GM18870 (cell line): ENCODE measurements at regions not wholly inside any gene's neighbourhood (a gene's known extent, or its start where the extent isn't known, plus 50 kb on each side); places are given as distances from the start of the nearest gene placed in this dataset.

Experiments used
- ATAC-seq: cut with Tn5 transposase; IDR thresholded peaks from one replicate; pipeline ENCODE4 v1.9.1; 2021; ENCODE audit warnings: moderate library complexity; ENCODE audit not compliant: unreplicated experiment

DNA sequence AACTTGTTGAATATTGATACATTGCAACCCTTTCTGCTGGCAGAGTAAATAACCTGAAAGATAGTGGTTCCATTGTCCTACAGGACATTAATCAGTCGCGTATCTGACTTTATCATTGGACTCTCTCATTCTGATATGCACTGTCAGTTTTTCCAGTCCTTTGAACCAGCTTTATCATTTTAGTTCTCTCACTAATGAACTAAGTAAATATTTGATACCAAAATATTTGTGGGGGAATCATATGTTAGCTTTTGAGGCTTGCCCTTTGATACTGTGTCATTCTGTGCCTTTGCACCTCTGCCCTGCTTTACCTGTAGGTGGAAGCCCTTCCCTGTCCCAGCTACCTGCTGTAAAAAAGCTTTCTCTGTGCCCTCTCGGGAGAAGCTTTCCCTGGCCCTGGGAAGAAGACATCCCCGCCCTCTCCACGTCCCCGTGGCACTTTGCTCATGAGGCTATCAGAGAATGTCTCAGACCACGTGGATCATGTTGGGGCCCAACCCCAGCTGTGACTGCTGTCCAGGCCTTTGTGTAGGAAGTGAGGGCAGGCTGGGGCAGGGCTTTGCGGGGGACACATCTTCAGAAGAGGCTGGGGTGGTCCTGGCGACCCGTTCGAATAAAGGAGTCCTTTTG lies 117.8 kb upstream of the NXT1 start:
- ATAC-seq: no peak

DNA sequence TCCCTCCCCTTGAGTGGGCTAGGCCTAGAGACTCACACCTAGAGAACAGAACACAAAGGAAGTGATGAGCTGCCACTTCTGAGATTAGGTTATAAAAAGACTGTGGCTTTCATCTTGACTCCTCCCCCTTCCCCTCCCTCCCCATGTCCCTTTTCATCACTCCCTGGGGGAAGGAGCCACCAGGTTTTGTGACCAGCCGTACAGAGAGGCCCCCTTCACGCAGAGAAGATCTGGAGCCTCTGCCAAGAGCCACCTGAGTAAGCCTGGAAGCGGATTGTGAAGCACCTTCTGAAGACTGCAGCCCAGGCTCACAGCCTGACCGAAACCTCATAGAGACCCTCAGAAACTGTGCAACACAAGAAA lies 118.4 kb upstream of the NXT1 start:
- no peak for ATAC-seq

DNA sequence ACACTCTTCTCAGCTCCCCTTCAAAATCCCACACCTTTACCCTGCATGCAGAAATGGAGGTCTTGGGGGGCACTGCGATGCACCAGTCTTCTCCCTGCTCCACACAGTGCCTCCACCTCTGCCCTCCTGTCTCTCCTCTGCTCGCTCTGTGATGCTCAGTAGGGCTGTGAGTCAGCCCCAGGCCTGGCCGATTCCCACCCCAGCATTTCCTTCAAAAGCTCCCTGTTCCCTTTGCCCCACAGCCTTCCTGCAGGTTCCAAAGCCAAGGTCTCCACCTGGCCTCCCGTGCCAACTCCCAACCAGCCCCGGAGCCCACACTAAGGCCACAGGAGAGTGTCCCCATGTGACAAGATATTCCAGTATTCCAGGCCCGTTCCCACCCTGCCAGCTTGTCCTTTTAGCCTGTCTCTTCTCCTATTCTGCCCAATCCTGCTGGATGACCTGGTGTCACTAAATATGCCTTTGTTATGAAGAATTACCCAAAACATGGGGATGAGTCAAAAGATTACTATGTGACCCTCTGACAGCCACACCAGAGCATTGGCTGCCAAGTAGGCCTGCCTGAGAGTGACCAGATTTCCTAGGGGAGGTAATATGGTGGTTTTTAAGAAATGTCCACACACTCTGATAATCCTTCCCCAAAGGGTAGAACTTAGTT lies 118.9 kb upstream of the NXT1 start:
- no peak for ATAC-seq

DNA sequence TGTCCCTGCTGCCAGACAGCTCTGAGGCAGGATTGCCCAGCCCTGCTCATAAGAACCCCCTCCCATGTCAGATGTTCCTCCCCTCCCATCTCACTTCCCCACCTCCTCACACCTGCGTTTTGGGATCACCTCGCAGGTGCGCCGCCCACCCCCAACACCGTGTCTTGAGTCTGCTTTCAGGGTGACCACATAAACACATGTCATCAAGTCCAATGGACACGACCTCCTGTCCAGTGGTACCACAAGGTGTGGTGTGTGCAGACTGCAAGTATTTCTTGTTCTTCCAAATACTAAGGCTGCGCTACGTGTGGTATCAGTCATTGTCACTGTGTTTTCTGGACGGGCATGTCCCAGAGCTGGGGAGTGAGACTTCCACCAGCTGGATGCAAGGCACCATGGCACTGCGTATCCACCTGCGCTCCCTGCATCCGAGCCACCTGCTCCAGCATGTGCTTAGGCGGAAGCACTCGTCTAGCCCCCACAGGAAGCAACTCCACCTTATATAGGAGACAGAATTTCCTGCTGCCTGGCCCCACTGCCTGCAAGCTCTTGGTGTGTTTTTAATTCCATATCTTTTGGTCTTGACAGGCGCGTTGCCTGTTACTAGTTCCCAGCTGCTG lies 119.7 kb upstream of the NXT1 start:
- ATAC-seq: no peak

DNA sequence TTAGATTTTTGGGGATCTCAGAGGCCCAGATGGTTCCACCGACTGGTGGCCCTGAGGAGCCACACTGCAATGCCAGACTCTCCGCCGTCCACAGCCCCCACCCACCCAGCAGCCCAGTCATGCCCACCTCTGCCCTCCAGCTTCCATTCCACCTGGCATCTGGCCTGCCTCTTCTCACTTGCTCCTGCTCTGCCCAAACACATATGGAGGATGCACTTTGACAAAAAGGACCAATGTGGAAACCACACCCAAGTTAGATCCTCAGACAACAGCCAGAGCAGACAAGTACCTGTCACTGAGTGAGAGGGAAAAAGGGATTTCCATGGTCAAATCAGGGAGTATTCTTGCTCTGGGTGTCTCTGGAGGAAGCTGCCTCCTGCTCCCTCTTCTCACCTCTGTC lies 120.6 kb upstream of the NXT1 start:
- no peak for ATAC-seq

DNA sequence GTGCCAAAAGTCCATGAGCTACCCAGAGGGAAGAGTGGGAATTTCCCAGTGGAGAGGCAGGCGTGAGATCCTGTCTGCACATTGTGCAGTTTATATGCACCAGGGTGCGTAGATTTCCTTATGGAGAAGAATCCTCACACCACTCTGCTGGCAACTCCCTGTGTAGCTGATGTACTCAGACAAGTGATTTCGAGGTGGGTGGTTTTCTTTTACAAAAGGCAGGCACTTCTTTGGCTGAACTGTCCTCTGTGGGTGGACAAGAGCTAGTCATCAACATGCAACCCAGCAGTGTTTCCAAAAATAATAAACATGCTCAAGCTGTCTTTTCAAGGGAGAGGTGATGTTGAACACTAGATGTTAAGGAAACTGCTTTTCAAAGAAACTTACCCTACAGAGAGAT lies 121.7 kb upstream of the NXT1 start:
- ATAC-seq: no peak

DNA sequence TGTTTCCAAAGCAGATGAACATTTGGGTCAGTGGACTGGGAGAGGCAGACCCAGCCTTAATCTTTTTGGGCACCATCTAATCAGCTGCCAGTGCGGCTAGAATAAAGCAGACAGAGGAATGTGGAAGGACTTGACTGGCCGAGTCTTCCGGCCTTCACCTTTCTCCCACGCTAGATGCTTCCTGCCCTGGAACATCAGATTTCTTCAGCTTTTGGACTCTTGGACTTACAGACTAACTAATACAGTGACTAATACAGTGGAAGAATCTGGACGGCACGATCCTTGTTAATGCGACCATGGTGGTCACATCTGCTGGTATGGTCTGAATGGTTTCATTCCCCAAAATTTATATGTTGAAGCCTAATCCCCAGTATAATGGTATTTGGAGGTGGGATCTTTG lies 122.6 kb upstream of the NXT1 start:
- no peak for ATAC-seq

DNA sequence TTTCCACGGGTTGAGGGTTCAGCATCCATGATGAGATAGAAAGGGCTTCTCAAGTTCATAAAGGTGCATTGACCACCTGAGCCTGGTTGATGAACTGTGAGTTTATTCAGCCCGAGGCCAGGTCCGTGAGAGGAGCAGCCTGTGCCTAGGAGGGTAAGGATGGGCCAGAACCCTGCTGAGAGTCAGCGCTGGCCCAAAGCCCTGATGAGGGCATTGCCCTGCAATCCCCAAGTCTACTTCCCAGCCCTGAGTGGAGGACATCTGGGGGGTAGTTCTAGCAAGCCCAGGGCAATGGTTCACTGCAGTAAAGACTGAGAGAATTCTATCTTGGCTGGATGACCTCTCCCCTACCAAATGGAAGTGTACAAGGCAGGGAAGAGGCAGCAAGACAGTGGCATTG lies 123.3 kb upstream of the NXT1 start:
- no peak for ATAC-seq

DNA sequence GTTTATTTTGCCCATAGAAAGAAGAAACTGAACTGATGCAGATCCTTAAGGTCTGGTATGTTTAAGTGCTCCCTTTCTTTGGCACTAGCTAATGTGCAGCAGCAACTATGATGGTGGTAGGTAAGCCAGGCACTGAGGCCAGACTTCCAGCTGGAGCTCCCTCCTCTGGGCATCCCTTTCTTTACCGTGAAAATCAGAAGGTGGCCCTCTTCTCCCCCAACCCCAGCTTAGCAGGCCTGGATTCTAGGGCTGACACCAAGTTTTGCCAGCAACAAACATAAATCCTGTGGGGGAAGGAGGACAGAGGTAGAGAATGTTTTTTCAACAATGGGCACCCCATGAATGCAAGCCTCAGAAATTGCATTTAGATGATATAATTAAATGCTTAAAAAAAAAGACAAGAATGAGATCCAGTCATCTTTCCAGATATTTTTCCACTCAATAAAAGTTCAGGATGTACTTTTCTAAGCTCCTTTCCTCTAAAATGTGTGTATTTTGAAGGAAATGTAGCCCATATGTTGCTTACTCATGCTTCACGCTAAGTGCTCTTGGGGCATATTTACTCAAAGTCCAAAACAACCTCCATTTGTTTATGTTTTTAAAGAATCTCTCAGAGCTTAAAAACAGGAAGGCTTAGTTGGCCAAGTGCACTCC lies 123.9 kb upstream of the NXT1 start:
- no peak for ATAC-seq

DNA sequence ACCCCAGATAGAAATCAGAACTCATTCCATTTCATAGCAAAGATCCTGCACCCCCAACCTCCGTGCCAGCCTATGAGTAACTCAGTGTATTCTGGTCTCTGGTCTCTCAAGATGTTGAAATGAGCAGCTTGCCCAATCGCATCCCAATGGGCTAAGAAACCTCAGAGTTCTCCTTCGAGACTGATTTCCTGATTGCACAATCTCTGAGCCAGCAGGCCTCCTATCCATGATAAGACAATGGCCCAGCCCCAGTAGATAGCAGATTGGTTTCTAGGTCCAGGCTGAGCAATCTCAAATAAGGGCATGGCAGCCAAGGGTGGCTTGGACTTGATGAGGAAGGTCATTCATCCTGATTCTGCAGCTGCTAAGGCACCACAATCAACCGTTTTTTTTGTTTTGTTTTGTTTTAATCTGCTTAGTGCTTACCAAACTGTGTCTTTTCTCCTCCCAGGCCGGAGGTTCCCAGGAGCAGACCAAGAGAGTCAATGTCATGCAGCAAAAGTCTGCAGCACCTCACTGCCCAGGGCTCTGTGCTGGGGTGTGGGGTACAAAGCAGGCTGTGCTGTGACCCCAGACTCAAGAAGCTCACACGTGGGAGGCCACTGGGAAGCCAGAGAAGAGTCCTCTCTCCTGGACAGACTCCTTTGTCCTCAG lies 125.1 kb upstream of the NXT1 start:
- ATAC-seq: no peak

DNA sequence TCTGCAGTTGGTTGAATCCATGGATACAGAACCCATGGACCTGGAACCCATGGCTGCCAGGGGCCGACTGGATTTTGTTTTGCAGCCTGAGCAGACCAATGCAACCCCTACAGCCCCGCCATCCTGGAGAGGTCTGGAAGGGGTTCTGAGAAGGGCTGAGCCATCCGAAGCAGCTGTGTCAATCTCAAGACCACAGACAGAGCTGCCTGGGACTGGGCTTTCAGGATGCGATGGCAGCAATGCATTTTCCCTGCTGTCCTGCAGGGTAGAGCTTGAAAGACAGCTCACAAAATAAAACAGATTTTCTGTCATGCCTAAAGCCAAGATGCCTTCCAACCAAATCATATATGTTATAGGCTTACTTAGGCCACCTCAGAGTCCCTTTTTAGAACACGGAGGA lies 125.8 kb upstream of the NXT1 start:
- no peak for ATAC-seq

DNA sequence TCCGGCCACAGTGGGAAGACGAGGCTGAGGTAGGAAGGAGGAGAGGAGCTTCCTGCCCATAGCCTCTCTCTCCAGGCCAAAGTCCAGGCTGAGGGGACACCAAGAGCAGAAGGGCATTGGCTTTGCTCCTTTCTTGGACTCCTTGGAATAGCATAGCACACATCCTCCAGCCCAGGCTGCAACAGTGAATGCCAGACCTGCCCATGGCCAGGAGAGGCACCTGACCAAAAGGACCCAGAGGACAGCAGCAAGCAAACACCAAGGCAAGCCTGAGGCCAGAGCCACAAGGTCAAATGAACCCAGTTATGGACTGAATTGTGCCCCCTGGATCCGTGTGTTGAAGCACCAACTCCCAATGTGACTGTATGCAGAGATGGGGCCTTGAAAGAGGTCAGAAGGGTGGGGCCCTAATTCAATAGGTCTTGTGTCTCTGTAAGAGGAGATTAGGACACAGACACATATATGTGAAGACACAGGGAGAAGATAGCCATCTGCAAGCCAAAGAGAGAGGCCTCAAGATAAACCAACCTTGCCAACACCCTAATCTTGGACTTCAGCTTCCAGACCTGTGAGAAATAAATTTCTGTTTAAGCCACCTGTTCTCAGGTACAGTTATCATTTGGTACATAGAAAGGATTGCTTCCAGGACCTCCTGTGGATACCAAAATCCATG lies 126.5 kb upstream of the NXT1 start:
- ATAC-seq: no peak

DNA sequence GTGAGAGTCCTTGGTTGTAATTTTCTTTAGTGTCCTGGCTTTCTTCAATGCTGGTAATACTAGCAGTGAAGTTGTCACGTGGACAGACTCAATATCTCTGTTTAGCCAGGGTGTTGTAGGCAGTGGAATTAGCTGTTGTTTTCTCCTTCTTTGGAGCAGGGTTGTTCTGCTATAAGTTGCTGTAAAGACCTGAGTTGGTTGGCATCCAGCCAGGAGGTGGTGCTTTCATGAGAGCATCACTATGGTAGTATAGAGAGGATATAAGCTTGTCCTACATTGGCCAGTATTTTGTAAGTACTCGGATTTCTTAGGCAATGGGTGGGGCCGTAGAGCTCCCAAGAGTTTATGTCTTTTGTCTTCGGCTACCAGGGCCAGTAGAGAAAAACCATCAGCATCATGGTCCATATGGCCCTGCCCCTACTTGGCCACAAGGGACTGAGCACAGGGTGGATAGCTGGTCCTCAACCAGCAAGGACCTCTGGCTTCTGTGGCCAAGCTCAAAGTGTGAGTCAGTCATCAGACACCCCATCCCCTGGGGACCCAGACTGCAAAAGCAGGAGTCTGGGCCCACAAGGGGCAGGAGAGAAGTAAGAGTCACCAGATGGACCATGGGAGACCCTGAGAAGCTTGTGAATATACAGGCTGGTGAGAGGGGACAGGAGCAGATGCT lies 127.9 kb upstream of the NXT1 start:
- no peak for ATAC-seq

DNA sequence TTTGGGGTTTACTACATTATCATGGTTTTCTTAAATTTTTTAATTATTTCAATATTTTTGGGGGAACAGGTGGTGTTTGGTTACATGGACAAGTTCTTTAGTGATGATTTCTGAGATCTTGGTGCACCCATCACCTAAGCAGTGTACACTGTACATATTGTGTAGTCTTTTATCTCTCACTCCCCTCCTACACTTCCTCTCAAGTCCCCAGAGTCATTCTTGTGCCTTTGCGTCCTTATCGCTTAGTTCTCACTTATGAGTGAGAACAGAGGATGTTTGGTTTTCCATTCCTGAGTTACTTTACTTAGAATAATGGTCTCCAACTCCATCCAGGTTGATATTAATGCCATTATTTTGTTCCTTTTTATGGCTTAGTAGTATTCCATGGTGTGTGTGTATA lies 130.9 kb upstream of the CD93 start:
- ATAC-seq: no peak

DNA sequence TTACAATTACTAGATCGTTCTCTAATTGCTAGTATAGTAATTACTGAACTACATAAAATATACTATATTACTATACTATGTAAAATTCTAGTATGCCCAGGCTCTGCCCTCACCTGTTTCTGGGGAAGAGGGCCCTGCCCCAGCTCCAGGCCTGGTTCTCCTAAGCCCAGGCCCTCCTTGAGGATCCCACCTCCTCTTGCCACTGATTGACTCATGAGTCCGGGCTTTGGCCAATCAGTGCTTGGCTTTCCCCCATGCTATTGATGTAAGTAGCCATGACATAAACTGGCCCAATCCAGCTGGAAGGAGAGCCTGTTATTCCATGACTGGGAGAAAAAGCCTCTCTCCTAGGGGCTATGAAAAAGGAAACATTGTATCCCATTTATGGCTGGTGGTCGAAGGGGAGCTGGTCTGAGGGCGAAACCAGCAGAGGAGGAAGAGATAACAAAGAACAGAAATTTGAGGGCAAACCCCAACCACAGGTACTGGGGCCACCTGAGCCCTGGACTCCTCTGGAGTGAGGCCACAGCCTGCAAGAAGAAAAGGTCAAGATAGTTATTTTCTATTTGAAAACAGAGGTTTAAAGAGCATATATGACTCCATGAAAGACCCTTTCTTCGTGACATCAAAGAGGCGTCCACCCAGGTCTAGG lies 129.3 kb upstream of the CD93 start:
- ATAC-seq: no peak

DNA sequence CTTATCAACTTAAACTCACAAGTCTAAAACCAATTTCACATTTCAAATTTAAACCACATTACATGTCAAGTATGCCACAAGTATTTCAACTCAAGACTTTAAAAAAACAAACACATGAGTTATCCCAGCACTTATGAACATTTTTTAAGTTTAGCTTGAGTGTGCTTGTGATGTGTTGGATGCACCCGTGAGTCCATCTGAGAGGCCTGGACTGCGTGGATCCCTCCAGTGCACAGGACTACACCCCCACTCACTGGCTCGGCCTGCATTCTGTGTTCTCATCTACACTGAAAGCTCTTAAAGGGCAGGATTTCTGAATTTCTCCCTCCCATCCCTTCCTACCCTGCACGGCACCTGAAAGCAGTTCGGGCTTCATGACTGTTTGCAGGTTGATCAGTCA lies 128.8 kb upstream of the CD93 start:
- ATAC-seq: no peak

DNA sequence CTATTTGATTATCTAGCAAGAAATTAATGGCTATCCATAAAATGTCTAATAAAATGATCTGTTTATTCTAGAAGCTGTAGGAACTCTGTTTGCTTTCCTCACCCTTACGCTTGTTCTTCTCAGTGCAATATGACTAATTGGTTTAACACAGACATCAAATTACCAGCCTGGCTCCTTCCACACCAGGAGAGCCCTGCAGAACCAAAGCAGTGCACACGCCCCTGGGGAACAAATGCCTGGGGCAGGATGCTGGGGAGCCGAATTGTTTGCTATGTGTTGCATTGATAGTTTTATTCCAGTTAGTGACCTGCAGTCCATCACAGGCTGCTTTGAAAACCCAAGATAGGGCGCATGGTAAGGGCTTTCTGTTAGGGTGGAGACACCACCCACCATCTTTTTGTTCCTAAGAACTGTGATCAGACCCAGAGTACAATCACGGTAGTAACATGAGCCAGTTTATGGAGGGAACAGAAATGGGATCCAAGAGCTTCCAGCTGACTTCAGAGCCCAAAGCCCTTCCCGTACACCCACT lies 126.4 kb upstream of the CD93 start:
- ATAC-seq: no peak

DNA sequence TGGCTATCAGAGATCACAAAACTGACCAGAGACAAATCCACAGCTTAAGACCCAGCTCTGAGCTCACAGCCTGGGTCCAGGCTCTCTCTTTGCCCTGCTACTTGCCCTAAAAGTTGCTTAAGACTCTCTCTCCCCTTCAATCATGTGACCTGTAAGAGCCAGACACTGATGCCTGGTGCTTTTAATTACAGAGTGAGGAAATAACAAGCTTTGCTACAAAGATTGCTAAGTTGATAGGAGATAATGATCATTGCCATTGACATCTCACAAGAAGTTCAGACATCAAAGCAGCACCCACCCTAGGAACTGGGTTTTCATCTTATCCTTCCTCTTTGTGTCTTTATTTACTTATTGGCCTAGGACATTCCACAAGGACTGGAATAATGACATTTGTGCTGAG lies 125.9 kb upstream of the CD93 start:
- ATAC-seq: no peak

DNA sequence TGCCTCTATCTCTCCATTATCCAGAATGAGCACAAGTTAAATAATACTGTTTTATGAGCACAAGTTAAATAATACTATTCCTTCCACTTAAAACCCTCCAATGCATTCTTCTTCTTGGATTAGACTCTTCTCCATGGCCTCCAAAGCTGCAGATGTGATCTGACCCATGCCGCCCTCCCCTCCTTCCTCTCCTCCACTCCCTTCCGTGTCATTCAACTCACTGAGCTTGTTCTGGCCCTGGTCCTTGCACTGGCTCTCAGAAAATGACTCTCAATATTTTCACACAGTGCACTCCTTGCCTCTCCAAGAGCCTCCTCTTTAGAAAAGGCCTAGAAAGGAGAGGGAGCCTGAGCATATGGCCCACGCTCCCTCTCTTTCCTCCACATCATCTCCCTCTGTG lies 125.0 kb upstream of the CD93 start:
- ATAC-seq: no peak
